SK-N-SH treated with all-trans-retinoic acid at 6 μM for 48 hours (cell line): ENCODE measurements at regions not wholly inside any gene's neighbourhood (a gene's known extent, or its start where the extent isn't known, plus 50 kb on each side); places are given as distances from the start of the nearest gene placed in this dataset.

ENCODE experiments used
- ATAC-seq: fragments of 200-7000 bp; cut with Tn5 transposase; 3 replicates; pipeline ENCODE4 v1.9.1; 2020; ENCODE audit warnings: mild to moderate bottlenecking, moderate library complexity
- BACH2 ChIP-seq: fragments of 250-450 bp; sonication (Bioruptor Pico); IDR thresholded peaks from 2 replicates; pipeline ENCODE4 v1.9.0; 2021; ENCODE audit warnings: mild to moderate bottlenecking, borderline replicate concordance
- CSDC2 ChIP-seq: fragments of 250-450 bp; sonication (Bioruptor Pico); IDR thresholded peaks from 2 replicates; pipeline ENCODE4 v1.5.0; 2020; ENCODE audit warnings: mild to moderate bottlenecking, moderate library complexity
- PATZ1 ChIP-seq: fragments of 250-450 bp; sonication (Bioruptor Pico); IDR thresholded peaks from 2 replicates; pipeline ENCODE4 v1.8.0; 2020; ENCODE audit warnings: mild to moderate bottlenecking, moderate library complexity, borderline replicate concordance
- RARB ChIP-seq: fragments of 250-450 bp; sonication (Bioruptor Pico); IDR thresholded peaks from 2 replicates; pipeline ENCODE4 v1.8.0; 2021; ENCODE audit warnings: mild to moderate bottlenecking, moderate library complexity
- SNAI2 ChIP-seq: fragments of 250-450 bp; sonication (Bioruptor Pico); IDR thresholded peaks from 2 replicates; pipeline ENCODE4 v1.5.0; 2020; ENCODE audit warnings: mild to moderate bottlenecking, moderate library complexity
- TCF4 ChIP-seq: fragments of 250-450 bp; sonication (Bioruptor Pico); IDR thresholded peaks from 2 replicates; pipeline ENCODE4 v1.8.0; 2021; ENCODE audit warnings: mild to moderate bottlenecking, moderate library complexity, borderline replicate concordance
- TOX ChIP-seq: fragments of 250-450 bp; sonication (Bioruptor Pico); IDR thresholded peaks from 2 replicates; pipeline ENCODE4 v1.8.0; 2021; ENCODE audit warnings: mild to moderate bottlenecking, moderate library complexity, borderline replicate concordance
- TSHZ2 ChIP-seq: fragments of 250-450 bp; sonication (Bioruptor Pico); IDR thresholded peaks from 2 replicates; pipeline ENCODE4 v1.5.0; 2020; ENCODE audit warnings: mild to moderate bottlenecking, moderate library complexity
- ZC3H10 ChIP-seq: fragments of 250-450 bp; sonication (Bioruptor Pico); IDR thresholded peaks from 2 replicates; pipeline ENCODE4 v1.5.1; 2021; ENCODE audit warnings: mild to moderate bottlenecking, moderate library complexity

- TF ChIP-seq BACH2 (CRISPR knock-in tag) (no peak), SNAI2 (CRISPR knock-in tag) (no peak), TSHZ2 (CRISPR knock-in tag) (no peak), CSDC2 (CRISPR knock-in tag) (no peak), TCF4 (CRISPR knock-in tag) (no peak), ZC3H10 (CRISPR knock-in tag) (no peak), PATZ1 (no peak), RARB (CRISPR knock-in tag) (no peak), TOX (CRISPR knock-in tag) (no peak)
- ATAC-seq = no peak
Measured at GRCh38 chr12:105769486-105769885, 369.3 kb downstream of the NUAK1 start.

- ATAC-seq = no peak
- TF ChIP-seq TSHZ2 (CRISPR knock-in tag) = no peak
Measured at GRCh38 chr12:105773471-105773870, 365.3 kb downstream of the NUAK1 start.

- ATAC-seq = no peak
Measured at GRCh38 chr12:105774037-105774436, 364.7 kb downstream of the NUAK1 start.

More at GRCh38 chr12:105774037-105774436, 364.7 kb downstream of the NUAK1 start:
- TF ChIP-seq RARB (CRISPR knock-in tag) (no peak), SNAI2 (CRISPR knock-in tag) (no peak), TSHZ2 (CRISPR knock-in tag) (no peak), ZC3H10 (CRISPR knock-in tag) (no peak), TCF4 (CRISPR knock-in tag) (no peak), PATZ1 (no peak)
